HepG2 (cell line): ENCODE measurements at regions not wholly inside any gene's neighbourhood (a gene's known extent, or its start where the extent isn't known, plus 50 kb on each side); places are given as distances from the start of the nearest gene placed in this dataset.

Source experiments
- ATAC-seq: fragments of 200-7000 bp; cut with Tn5 transposase; 3 replicates; pipeline ENCODE4 v1.9.1; 2020; ENCODE audit warnings: mild to moderate bottlenecking, moderate library complexity
- BruUV-seq: library from RNA; stranded (reverse); fragments of 400-500 nt; replicated peaks from 2 replicates; lab custom pipeline; 2021; lab: Mats Ljungman, UMichigan
- CTCF ChIA-PET: fragments of 300-600 bp; formaldehyde crosslinking; extraction: SDS; loops from one replicate; lab custom pipeline; 2021; ENCODE audit warnings: low total read pairs, inconsistent platforms, low intra/inter-chr PET ratio; lab: Yijun Ruan, JAX
- POLR2A ChIA-PET: fragments of 350-600 bp; sonication (Branson Sonifier 250); formaldehyde crosslinking; loops from one replicate; lab custom pipeline; 2020; ENCODE audit warnings: antibody characterized with exemption, inconsistent platforms; lab: Yijun Ruan, JAX
- DNase-seq: peaks from one replicate; pipeline ENCODE4 v3.0.0-alpha.2; 2015; ENCODE audit warnings: low spot score
- FAIRE-seq: peaks from 3 replicates; lab custom pipeline; 2011; peaks lifted over from hg19 to GRCh38; lab: Jason Lieb, UNC
- H2AFZ ChIP-seq: one replicate; pipeline ENCODE4 v1.6.1; 2011; ENCODE audit warnings: low read length, inconsistent platforms
- H3K27ac ChIP-seq: fragments of 300-600 bp; 3 replicates; pipeline ENCODE4 v1.8.0; 2011; ENCODE audit warnings: mixed run types, mild to moderate bottlenecking, mixed read lengths, low read length, inconsistent platforms; ENCODE audit not compliant: insufficient read depth; ENCODE audit errors: extremely low read length
- H3K27me3 ChIP-seq, 2 experiments: fragments of 200-600 bp in 1 of 2; 2 replicates in 1 of 2; 3 replicates in 1 of 2; pipeline versions ENCODE4 v1.6.0 to v1.8.0; 2011; ENCODE audit warnings: low read length in 2 of 2, mild to moderate bottlenecking in 2 of 2, moderate library complexity in 2 of 2, inconsistent platforms in 1 of 2; ENCODE audit not compliant: insufficient read depth in 2 of 2, control insufficient read depth in 1 of 2
- H3K36me3 ChIP-seq, 2 experiments: fragments of 200-600 bp in 1 of 2; replicated peaks in 1 of 2; 2 replicates in 1 of 2; 3 replicates in 1 of 2; pipeline versions ENCODE4 v1.5.1 to v1.8.0; 2011; ENCODE audit warnings: low read length in 2 of 2, inconsistent platforms in 1 of 2; ENCODE audit not compliant: insufficient read depth in 2 of 2, control insufficient read depth in 1 of 2
- H3K4me1 ChIP-seq: 2 replicates; pipeline ENCODE4 v1.5.1; 2012; ENCODE audit warnings: low read length, inconsistent platforms; ENCODE audit not compliant: insufficient read depth
- H3K4me2 ChIP-seq: 2 replicates; pipeline ENCODE4 v1.6.0; 2011; ENCODE audit warnings: low read depth, low read length, inconsistent platforms
- H3K4me3 ChIP-seq, 3 experiments: fragments of 200-600 bp in 1 of 3; sonication (generic), shearing (Covaris generic) in 1 of 3; replicated peaks in 1 of 3; 2 replicates each; pipeline ENCODE4 v1.5.1; 2011 to 2016; ENCODE audit warnings: low read length in 3 of 3, inconsistent platforms in 2 of 3, low read depth in 2 of 3, mild to moderate bottlenecking in 2 of 3, control low read depth in 1 of 3, mixed read lengths in 1 of 3; ENCODE audit not compliant: insufficient read depth in 1 of 3
- H3K79me2 ChIP-seq: one replicate; pipeline ENCODE4 v1.6.1; 2011; ENCODE audit warnings: low read length, inconsistent platforms; ENCODE audit not compliant: insufficient read depth
- H3K9ac ChIP-seq: 2 replicates; pipeline ENCODE4 v1.6.0; 2011; ENCODE audit warnings: mild to moderate bottlenecking, low read depth, low read length, inconsistent platforms; ENCODE audit not compliant: insufficient read depth
- H3K9me3 ChIP-seq: 2 replicates; pipeline ENCODE4 v1.5.1; 2012; ENCODE audit warnings: mild to moderate bottlenecking, low read length
- H4K20me1 ChIP-seq: 2 replicates; pipeline ENCODE4 v1.6.0; 2011; ENCODE audit warnings: inconsistent platforms, mild to moderate bottlenecking, low read length, moderate library complexity; ENCODE audit not compliant: insufficient read depth
- ELF1 ChIP-seq: sonication (generic); formaldehyde crosslinking; IDR thresholded peaks from 2 replicates; pipeline ENCODE4 v1.4.0; 2020; ENCODE audit warnings: missing genetic modification reagents
- HMGXB4 ChIP-seq, 2 experiments: sonication (generic) in 1 of 2; formaldehyde crosslinking in 1 of 2; IDR thresholded peaks; 2 replicates each; pipeline versions ENCODE4 v1.4.0 to v1.6.1; 2018 to 2020; ENCODE audit warnings: missing genetic modification reagents in 2 of 2, borderline replicate concordance in 1 of 2, low read depth in 1 of 2, mild to moderate bottlenecking in 1 of 2, missing biosample characterization in 1 of 2
- MAFK ChIP-seq, 2 experiments: IDR thresholded peaks in 1 of 2; conservative IDR thresholded peaks in 1 of 2; 2 replicates each; pipeline ENCODE4 v1.6.1; 2011; ENCODE audit warnings: improper control_type of control experiment in 2 of 2, low read length in 2 of 2
- MNT ChIP-seq: fragments of 450-650 bp; IDR thresholded peaks from 2 replicates; pipeline ENCODE4 v1.6.1; 2016
- PREB ChIP-seq: sonication (generic); formaldehyde crosslinking; IDR thresholded peaks from 2 replicates; pipeline ENCODE4 v1.4.0; 2020; ENCODE audit warnings: missing genetic modification reagents
- SMAD3 ChIP-seq: sonication (generic); formaldehyde crosslinking; IDR thresholded peaks from 2 replicates; pipeline ENCODE4 v1.4.0; 2020; ENCODE audit warnings: missing genetic modification reagents
- THYN1 ChIP-seq: sonication (generic); formaldehyde crosslinking; IDR thresholded peaks from 2 replicates; pipeline ENCODE4 v1.8.1; 2023; ENCODE audit warnings: low read depth, mild to moderate bottlenecking, moderate library complexity, missing genetic modification reagents, borderline replicate concordance
- ZNF10 ChIP-seq: sonication (generic); formaldehyde crosslinking; IDR thresholded peaks from 2 replicates; pipeline ENCODE4 v1.4.0; 2020; ENCODE audit warnings: mild to moderate bottlenecking, low read depth, missing genetic modification reagents, borderline replicate concordance
- ZNF510 ChIP-seq: sonication (generic); formaldehyde crosslinking; IDR thresholded peaks from 2 replicates; pipeline ENCODE4 v1.4.0; 2020; ENCODE audit warnings: low read depth, mild to moderate bottlenecking, missing genetic modification reagents
- ZNF552 ChIP-seq: sonication (generic); formaldehyde crosslinking; IDR thresholded peaks from 2 replicates; pipeline ENCODE4 v1.9.0; 2022; ENCODE audit warnings: missing genetic modification reagents, mild to moderate bottlenecking, borderline replicate concordance
- ZNF800 ChIP-seq: sonication (generic); formaldehyde crosslinking; IDR thresholded peaks from 2 replicates; pipeline ENCODE4 v1.4.0; 2020; ENCODE audit warnings: missing genetic modification reagents
- WGBS: methylation state at CpG from one replicate; pipeline ENCODE4 v1.1.6; 2017; ENCODE audit warnings: low lambda C conversion rate; 5-methylcytosine and 5-hydroxymethylcytosine counted together
- in situ Hi-C: cut with HindIII; loops from 2 replicates; pipeline ENCODE4 v1.10.0; 2017; ENCODE audit warnings: low pct_unique_long_range_greater_than_20kb; ENCODE audit not compliant: extremely low pct_ligation_motif_present
- intact Hi-C: fragments of 100-400 bp; cut with micrococcal nuclease; formaldehyde crosslinking; loops from one replicate; pipeline ENCODE4 v1.10.0; 2022; ENCODE audit not compliant: unreplicated experiment

- no peak for TF ChIP-seq ZNF510 (CRISPR knock-in tag)
- no peak for TF ChIP-seq ZNF552
- no peak for TF ChIP-seq MAFK (conservative IDR thresholded peaks at IDR 0.05 in 1 of 2, IDR thresholded peaks at IDR 0.05 in 1 of 2; ENCODE audit: low read length in 2 of 2)
- TF ChIP-seq ZNF10: no peak
- no peak for TF ChIP-seq THYN1 (CRISPR knock-in tag)
- TF ChIP-seq HMGXB4 (CRISPR knock-in tag; IDR thresholded peaks at IDR 0.05; ENCODE audit: borderline replicate concordance in 1 of 2, low read depth in 1 of 2): no peak
- no peak for TF ChIP-seq ELF1 (CRISPR knock-in tag)
Observed at GRCh38 chr6:1545654-1546053, 64.1 kb upstream of the FOXC1 start (continued).

- H3K9ac ChIP-seq: no peak overlapping the region
- no peak overlapping the region for H3K4me3 ChIP-seq
- H3K4me2 ChIP-seq: no peak overlapping the region
- POLR2A ChIA-PET: no interaction called here
- WGBS: 44% methylated on average over 8 of the region's 8 CpGs
- H3K79me2 ChIP-seq: no peaks in the 10 kb centered on the region
- TF ChIP-seq SMAD3 (CRISPR knock-in tag) (no peak), PREB (no peak), MNT (0 out of 2 replicates have a peak, but pooled peaks have one; percentile 17), ZNF800 (CRISPR knock-in tag) (no peak)
- TF ChIP-seq, all 625 proteins: peak for 1
- peaks cover 1 to 16% of the 10 kb centered on the region in 2 experiments; a peak in 3 of 5 replicates for H3K27me3 ChIP-seq
- DNase-seq (no peak), FAIRE-seq (no peak), ATAC-seq (no peak)
- H3K9me3 ChIP-seq: no peaks in the 10 kb centered on the region
- no peaks in the 10 kb centered on the region for H3K4me1 ChIP-seq
- in situ Hi-C loops: no loop called here
- H3K27ac ChIP-seq: no peak overlapping the region
- H2AFZ ChIP-seq: no peak overlapping the region
- intact Hi-C loops: no loop called here
- BruUV-seq: no TSS peak
- H3K36me3 ChIP-seq: no peaks in the 10 kb centered on the region
- CTCF ChIA-PET: no interaction called here
- H4K20me1 ChIP-seq: no peaks in the 10 kb centered on the region
Observed at GRCh38 chr6:1547785-1548184, 61.9 kb upstream of the FOXC1 start.
